ENCODE measurements at regions not wholly inside any gene's neighbourhood (a gene's known extent, or its start where the extent isn't known, plus 50 kb on each side); places are given as distances from the start of the nearest gene placed in this dataset.

DNA sequence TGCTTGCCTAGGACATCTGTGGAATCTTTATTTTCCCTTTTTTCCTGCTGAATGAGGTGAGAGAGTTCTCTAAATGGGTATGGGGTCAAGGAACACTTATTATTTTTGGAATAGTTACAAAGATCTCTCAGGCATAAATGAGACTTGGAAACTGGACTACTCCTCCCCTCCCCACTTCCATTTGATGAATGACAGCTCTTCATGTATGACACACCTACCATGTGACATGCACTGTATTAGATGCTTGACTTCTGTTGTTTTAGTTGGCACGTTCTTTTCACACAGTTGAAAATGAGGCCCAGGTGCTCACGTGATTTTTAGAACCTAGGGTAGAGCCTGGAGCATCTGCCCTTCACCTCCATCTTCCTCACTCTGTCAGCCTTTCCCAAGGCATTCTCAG lies 62.4 kb downstream of the VCPKMT start:
- CTCF ChIA-PET, result interaction anchor here (0.5 kb wide), 1 partner anchor 543 kb away, joined by 7 read pairs; no protein-coding TSS in a partner anchor
- H3K4me3 ChIP-seq (ENCODE audit: low read depth, low read length), result no peak overlapping the region

DNA sequence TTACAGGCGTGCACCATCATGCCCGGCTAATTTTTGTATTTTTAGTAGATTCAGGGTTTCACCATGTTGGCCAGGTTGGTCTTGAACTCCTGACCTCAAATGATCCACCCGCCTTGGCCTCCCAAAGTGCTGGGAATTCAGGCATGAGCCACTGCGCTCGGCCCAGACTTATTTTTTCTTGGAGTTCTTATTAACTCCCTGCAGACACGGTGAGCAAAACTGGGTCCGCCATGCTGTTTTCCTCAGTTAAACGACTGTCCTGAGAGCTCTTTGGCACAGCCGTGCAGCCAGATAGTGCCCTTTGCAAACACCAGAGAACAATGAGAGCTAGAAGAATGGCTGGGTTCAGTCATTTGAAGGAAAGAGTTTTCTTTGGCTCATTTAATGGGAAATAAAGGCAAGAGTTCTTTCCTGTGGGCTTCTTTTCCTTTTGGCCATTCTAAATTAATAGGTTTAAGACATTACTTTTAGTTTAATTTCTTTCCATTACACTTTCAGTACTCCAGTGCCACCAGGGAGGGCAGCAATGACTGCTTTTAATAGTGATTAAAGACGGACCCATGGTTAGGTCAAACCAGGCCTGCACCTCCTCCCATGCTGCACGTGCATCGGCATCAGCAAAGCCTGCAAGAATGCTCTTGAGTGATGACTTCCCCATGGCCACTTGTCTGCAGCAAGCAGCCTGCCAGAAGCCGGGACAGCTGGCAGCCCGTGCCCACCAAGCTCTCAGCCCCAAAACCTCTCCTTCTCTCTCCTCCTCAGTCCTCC lies 60.7 kb downstream of the VCPKMT start:
- Histone ChIP-seq H3K27me3 (ENCODE audit: control insufficient read depth, insufficient read depth, low read length) (no peaks in the 10 kb centered on the region), H3K9me3 (ENCODE audit: control insufficient read depth, insufficient read depth, low read length) (no peaks in the 10 kb centered on the region), H3K4me3 (ENCODE audit: low read depth, low read length) (no peak overlapping the region), H3K27ac (ENCODE audit: low read depth, low read length) (no peak overlapping the region)
- ChIA-PET POLR2A (no interaction called here), CTCF (interaction anchor here (0.7 kb wide), 1 partner anchor 194 kb away, joined by 5 read pairs; no protein-coding TSS in a partner anchor)
- TF ChIP-seq, protein P1, sequence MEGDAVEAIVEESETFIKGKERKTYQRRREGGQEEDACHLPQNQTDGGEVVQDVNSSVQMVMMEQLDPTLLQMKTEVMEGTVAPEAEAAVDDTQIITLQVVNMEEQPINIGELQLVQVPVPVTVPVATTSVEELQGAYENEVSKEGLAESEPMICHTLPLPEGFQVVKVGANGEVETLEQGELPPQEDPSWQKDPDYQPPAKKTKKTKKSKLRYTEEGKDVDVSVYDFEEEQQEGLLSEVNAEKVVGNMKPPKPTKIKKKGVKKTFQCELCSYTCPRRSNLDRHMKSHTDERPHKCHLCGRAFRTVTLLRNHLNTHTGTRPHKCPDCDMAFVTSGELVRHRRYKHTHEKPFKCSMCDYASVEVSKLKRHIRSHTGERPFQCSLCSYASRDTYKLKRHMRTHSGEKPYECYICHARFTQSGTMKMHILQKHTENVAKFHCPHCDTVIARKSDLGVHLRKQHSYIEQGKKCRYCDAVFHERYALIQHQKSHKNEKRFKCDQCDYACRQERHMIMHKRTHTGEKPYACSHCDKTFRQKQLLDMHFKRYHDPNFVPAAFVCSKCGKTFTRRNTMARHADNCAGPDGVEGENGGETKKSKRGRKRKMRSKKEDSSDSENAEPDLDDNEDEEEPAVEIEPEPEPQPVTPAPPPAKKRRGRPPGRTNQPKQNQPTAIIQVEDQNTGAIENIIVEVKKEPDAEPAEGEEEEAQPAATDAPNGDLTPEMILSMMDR (IDR thresholded peaks at IDR 0.05; ENCODE audit: low read depth, low read length), result 0 out of 2 replicates have a peak, but pooled peaks have one; percentile 5
- DNase-seq (ENCODE audit: low read depth, low spot score), result no peak

More for the DNA sequence above, 62.4 kb downstream of the VCPKMT start:
- TF ChIP-seq, protein P1 (IDR thresholded peaks at IDR 0.05; ENCODE audit: low read depth, low read length), result no peak
- no peak for DNase-seq (ENCODE audit: low read depth, low spot score)
- POLR2A ChIA-PET, result no interaction called here
- Histone ChIP-seq H3K27me3 (ENCODE audit: control insufficient read depth, insufficient read depth, low read length) (no peaks in the 10 kb centered on the region), H3K27ac (ENCODE audit: low read depth, low read length) (no peak overlapping the region), H3K9me3 (ENCODE audit: control insufficient read depth, insufficient read depth, low read length) (no peaks in the 10 kb centered on the region)

DNA sequence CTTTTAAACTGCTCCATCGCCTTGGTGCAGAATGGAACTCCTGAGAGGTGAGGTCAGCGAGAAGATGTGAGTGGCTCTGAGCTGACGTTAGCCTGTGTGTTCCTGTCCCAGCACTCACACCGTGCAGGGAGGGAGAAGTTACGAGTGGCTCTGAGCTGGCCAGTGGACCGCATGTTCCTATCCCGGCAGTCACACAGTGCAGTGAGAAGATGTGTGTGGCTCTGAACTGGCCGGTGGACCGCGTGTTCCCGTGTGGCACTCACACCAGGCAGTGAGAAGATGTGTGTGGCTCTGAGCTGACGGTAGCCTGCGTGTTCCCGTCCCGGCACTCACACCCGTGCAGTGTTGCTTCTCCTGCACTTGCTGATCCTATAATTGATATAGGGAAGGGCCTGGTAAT lies 59.9 kb downstream of the VCPKMT start:
- Histone ChIP-seq H3K9me3 (ENCODE audit: control insufficient read depth, insufficient read depth, low read length) (no peaks in the 10 kb centered on the region), H3K4me3 (ENCODE audit: low read depth, low read length) (no peak overlapping the region), H3K27me3 (ENCODE audit: control insufficient read depth, insufficient read depth, low read length) (no peaks in the 10 kb centered on the region), H3K27ac (ENCODE audit: low read depth, low read length) (no peak overlapping the region)
- TF ChIP-seq, protein P1 (IDR thresholded peaks at IDR 0.05; ENCODE audit: low read depth, low read length), result no peak
- no peak for DNase-seq (ENCODE audit: low read depth, low spot score)
- CTCF ChIA-PET, result interaction anchor here (0.9 kb wide), 1 partner anchor 191 kb away, joined by 4 read pairs; no protein-coding TSS in a partner anchor
- POLR2A ChIA-PET, result interaction anchor here (0.6 kb wide), 1 partner anchor 37 kb away, joined by 3 read pairs; no protein-coding TSS in a partner anchor

DNA sequence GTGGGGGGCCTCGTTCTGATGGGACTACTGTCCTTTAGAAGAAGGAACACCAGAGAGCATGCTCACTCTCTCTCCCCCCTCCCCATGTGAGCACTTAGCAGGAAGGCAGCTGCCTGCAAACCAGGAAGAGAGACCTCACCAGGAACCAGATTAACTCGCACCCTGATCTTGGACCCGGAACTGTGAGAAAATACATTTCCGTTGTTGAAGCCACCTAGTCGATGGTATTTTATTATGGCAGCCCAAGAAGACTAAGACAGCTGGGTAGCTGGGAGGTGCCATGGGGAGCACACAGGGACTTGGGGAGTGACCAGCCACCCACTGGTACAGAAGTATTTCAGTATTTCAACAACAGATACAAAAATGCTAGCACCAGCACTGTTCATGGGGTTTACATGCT lies 59.0 kb downstream of the VCPKMT start:
- Histone ChIP-seq H3K9me3 (ENCODE audit: control insufficient read depth, insufficient read depth, low read length) (no peaks in the 10 kb centered on the region), H3K4me3 (ENCODE audit: low read depth, low read length) (no peak overlapping the region), H3K27ac (ENCODE audit: low read depth, low read length) (no peak overlapping the region), H3K27me3 (ENCODE audit: control insufficient read depth, insufficient read depth, low read length) (no peaks in the 10 kb centered on the region)
- no peak for DNase-seq (ENCODE audit: low read depth, low spot score)
- ChIA-PET POLR2A (no interaction called here), CTCF (no interaction called here)
- TF ChIP-seq, protein P1 (IDR thresholded peaks at IDR 0.05; ENCODE audit: low read depth, low read length), result no peak

DNA sequence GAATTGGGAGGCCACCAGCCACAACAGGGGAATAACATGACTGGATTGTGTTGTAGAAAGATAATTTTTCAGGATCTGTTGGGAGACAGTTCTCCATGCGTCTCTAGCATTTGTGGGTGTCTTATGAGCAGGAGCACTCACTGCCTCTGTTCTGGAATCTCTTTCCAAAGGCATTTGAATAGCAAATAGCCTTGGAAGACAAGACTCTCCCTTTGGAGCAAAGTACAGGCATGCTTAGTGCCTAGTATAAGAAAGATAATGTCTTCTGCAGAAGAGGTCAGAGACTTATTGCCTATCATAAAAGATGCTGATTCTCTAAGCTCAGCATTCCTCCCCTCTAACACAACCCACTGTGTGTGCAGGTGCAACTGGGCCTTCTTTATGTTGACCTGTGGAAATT lies 58.3 kb downstream of the VCPKMT start:
- Histone ChIP-seq H3K9me3 (ENCODE audit: control insufficient read depth, insufficient read depth, low read length) (no peaks in the 10 kb centered on the region), H3K4me3 (ENCODE audit: low read depth, low read length) (no peak overlapping the region), H3K27me3 (ENCODE audit: control insufficient read depth, insufficient read depth, low read length) (no peaks in the 10 kb centered on the region), H3K27ac (ENCODE audit: low read depth, low read length) (peak overlapping the region; percentile 31)
- TF ChIP-seq, protein P1 (IDR thresholded peaks at IDR 0.05; ENCODE audit: low read depth, low read length), result no peak
- ChIA-PET POLR2A (no interaction called here), CTCF (no interaction called here)
- no peak for DNase-seq (ENCODE audit: low read depth, low spot score)

All from AG04450 (cell line).